ENCODE measurements at regions not wholly inside any gene's neighbourhood (a gene's known extent, or its start where the extent isn't known, plus 50 kb on each side); places are given as distances from the start of the nearest gene placed in this dataset.

DNA sequence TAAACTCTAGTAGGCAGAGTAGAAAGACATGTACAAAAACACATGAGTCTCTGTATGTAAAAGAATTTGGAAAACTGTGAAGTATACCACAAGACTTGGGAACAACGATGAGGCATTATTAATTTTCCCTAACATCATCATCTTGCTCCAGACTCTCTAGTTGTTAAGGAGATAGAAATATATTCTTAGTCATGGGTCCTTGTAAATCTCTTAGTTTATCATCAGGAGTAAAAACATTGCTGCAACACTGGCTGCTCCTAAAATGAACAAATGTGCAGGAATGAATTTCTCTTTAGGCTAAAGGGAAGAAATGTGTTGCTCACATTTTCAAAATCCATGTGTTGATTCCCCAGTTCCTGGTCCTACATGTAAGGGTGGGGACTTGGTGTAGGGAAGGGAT, 384.6 kb downstream of the STIM2 start:
- FAIRE-seq (no peak), DNase-seq (ENCODE audit: low read depth in 1 of 2, low spot score in 1 of 2) (no peak), ATAC-seq (no peak)
- Histone ChIP-seq H3K27ac (no peak overlapping the region), H3K4me3 (no peak overlapping the region), H3K9me3 (no peaks in the 10 kb centered on the region), H3K4me2 (no peak overlapping the region), H3K4me1 (no peaks in the 10 kb centered on the region)
- 0% methylated on average over 1 of the region's 1 CpG for WGBS (ENCODE audit: missing lambda C conversion rate)
- POLR2A ChIA-PET: no interaction called here
- CTCF ChIA-PET: no interaction called here
- TF ChIP-seq FOXS1 (CRISPR knock-in tag; IDR thresholded peaks at IDR 0.05): no peak
- TF ChIP-seq HMGXB4 (CRISPR knock-in tag; IDR thresholded peaks at IDR 0.05; ENCODE audit: borderline replicate concordance): no peak
- no peak for TF ChIP-seq JUN (IDR thresholded peaks at IDR 0.05)
- TF ChIP-seq KDM5A (IDR thresholded peaks at IDR 0.05): no peak
- no peak for TF ChIP-seq EHMT2 (IDR thresholded peaks at IDR 0.05; ENCODE audit: low read depth)
- TF ChIP-seq HEYL (CRISPR knock-in tag; IDR thresholded peaks at IDR 0.05): no peak
- no peak for TF ChIP-seq ZSCAN20 (CRISPR knock-in tag; IDR thresholded peaks at IDR 0.05)
- TF ChIP-seq BHLHE40 (IDR thresholded peaks at IDR 0.05; ENCODE audit: low read depth, low read length): no peak
- TF ChIP-seq CHD2 (IDR thresholded peaks at IDR 0.05; ENCODE audit: low read length, partially characterized antibody): no peak
- TF ChIP-seq CTCF (IDR thresholded peaks at IDR 0.05): no peak
- TF ChIP-seq MAZ (IDR thresholded peaks at IDR 0.05; ENCODE audit: borderline replicate concordance, low read depth, low read length): no peak

DNA sequence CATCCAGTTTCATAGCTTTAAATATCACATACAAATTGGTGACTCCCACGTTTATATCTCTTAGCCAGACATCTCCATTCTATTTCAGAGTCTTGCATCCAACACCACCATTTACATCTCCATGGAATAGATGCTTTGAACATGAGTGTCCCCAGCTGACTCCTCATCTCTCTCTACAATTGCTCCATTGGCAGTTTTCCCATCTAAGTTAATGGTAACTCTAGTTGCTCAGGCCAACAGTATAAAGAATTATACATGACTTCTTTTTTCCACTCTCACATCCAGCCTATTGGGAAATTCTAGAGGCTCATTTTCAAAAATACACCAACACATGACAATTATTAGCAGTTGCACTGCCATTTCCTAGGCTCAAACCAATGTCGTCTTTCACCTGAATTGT, 388.2 kb downstream of the STIM2 start:
- ATAC-seq (no peak), DNase-seq (ENCODE audit: low read depth in 1 of 2, low spot score in 1 of 2) (no peak), FAIRE-seq (no peak)
- Histone ChIP-seq H3K4me1 (no peaks in the 10 kb centered on the region), H3K4me2 (no peak overlapping the region), H3K9me3 (no peaks in the 10 kb centered on the region), H3K4me3 (no peak overlapping the region), H3K27ac (no peak overlapping the region)
- 0% methylated on average over 2 of the region's 2 CpGs for WGBS (ENCODE audit: missing lambda C conversion rate)
- ChIA-PET POLR2A (no interaction called here), CTCF (no interaction called here)
- TF ChIP-seq HMGXB4 (CRISPR knock-in tag; IDR thresholded peaks at IDR 0.05; ENCODE audit: borderline replicate concordance) (no peak), NPAS2 (CRISPR knock-in tag; IDR thresholded peaks at IDR 0.05; ENCODE audit: borderline replicate concordance) (no peak), RCOR1 (IDR thresholded peaks at IDR 0.05; ENCODE audit: low read depth, low read length) (no peak), CBX2 (IDR thresholded peaks at IDR 0.05; ENCODE audit: borderline replicate concordance, low read depth) (no peak), POLR2A (IDR thresholded peaks at IDR 0.05; ENCODE audit: low read length) (no peak), KDM5A (IDR thresholded peaks at IDR 0.05) (no peak), BHLHE40 (IDR thresholded peaks at IDR 0.05; ENCODE audit: low read depth, low read length) (no peak)
- TF ChIP-seq, protein P1, sequence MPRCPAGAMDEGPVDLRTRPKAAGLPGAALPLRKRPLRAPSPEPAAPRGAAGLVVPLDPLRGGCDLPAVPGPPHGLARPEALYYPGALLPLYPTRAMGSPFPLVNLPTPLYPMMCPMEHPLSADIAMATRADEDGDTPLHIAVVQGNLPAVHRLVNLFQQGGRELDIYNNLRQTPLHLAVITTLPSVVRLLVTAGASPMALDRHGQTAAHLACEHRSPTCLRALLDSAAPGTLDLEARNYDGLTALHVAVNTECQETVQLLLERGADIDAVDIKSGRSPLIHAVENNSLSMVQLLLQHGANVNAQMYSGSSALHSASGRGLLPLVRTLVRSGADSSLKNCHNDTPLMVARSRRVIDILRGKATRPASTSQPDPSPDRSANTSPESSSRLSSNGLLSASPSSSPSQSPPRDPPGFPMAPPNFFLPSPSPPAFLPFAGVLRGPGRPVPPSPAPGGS (IDR thresholded peaks at IDR 0.05): no peak
- TF ChIP-seq, protein P2, sequence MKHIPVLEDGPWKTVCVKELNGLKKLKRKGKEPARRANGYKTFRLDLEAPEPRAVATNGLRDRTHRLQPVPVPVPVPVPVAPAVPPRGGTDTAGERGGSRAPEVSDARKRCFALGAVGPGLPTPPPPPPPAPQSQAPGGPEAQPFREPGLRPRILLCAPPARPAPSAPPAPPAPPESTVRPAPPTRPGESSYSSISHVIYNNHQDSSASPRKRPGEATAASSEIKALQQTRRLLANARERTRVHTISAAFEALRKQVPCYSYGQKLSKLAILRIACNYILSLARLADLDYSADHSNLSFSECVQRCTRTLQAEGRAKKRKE (CRISPR knock-in tag; IDR thresholded peaks at IDR 0.05; ENCODE audit: low read depth): no peak
